ENCODE measurements at regions not wholly inside any gene's neighbourhood (a gene's known extent, or its start where the extent isn't known, plus 50 kb on each side); places are given as distances from the start of the nearest gene placed in this dataset.

DNA sequence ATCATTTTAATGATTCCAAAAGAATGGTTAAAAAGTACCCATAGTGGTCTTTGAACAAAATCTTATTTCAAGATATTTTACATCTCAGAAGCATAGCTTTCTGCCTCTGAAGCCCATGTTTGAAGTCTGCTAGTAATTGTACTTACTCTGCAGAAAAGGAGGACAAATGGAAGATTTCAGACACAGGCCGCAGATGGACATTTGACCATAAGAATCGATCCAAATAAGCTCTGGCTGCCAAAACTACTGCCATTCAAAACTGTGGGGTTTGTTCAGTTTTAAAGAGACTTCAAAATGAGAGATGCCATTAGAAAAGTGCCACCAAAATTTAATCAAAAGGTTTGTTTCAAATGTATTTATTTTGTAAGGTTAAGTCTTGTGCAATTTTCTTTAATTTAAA is 306.7 kb downstream of the DTWD2 start:
- H4K20me1 ChIP-seq (replicated peaks; ENCODE audit: control insufficient read depth, extremely low read depth, insufficient read depth, low read length): no peaks in the 10 kb centered on the region
- no peak overlapping the region for H3K27ac ChIP-seq (ENCODE audit: insufficient read depth, low read depth, low read length)
- H3K36me3 ChIP-seq (ENCODE audit: control insufficient read depth in 2 of 2, extremely low read depth in 1 of 2, insufficient read depth in 2 of 2, low read length in 2 of 2): no peaks in the 10 kb centered on the region
- CTCF ChIA-PET: no interaction called here
- no TSS peak for BruUV-seq (replicated peaks)
- H3K9ac ChIP-seq (replicated peaks; ENCODE audit: extremely low read depth, insufficient read depth, low read length): no peak overlapping the region
- H3K4me3 ChIP-seq (replicated peaks in 1 of 3; ENCODE audit: insufficient read depth in 1 of 3, low read depth in 1 of 3, low read length in 3 of 3): no peak overlapping the region
- H2AFZ ChIP-seq (ENCODE audit: low read depth, low read length): no peak overlapping the region
- intact Hi-C loops (cut with micrococcal nuclease) (no loop called here), dilution Hi-C loops (cut with MboI; ENCODE audit: extremely low pct_ligation_motif_present, low sequenced_read_pairs) (no loop called here)
- TF ChIP-seq EZH2 (IDR thresholded peaks at IDR 0.05; ENCODE audit: borderline replicate concordance, low read depth, low read length, severe bottlenecking) (no peak), JUN (IDR thresholded peaks at IDR 0.05; ENCODE audit: borderline replicate concordance, insufficient read depth, insufficient read length, low read depth) (no peak), FOS (IDR thresholded peaks at IDR 0.05; ENCODE audit: borderline replicate concordance, insufficient read depth, low read length) (no peak), GATA2 (IDR thresholded peaks at IDR 0.05; ENCODE audit: insufficient read depth, insufficient read length, low read depth, low read length) (no peak), POLR2AphosphoS5 (IDR thresholded peaks at IDR 0.05; ENCODE audit: insufficient read depth, low read depth, low read length) (no peak), MYC (IDR thresholded peaks at IDR 0.05; ENCODE audit: low read depth, low read length) (no peak), CTCF (IDR thresholded peaks at IDR 0.05; ENCODE audit: extremely low read depth in 1 of 2, insufficient read depth in 1 of 2, low read depth in 1 of 2, low read length in 2 of 2) (no peak), MAX (IDR thresholded peaks at IDR 0.05; ENCODE audit: insufficient read depth, insufficient read length) (no peak), POLR2A (IDR thresholded peaks at IDR 0.05; ENCODE audit: low read depth, low read length) (no peak)
- no peaks in the 10 kb centered on the region for H3K9me1 ChIP-seq (replicated peaks; ENCODE audit: control insufficient read depth, extremely low read depth, insufficient read depth, low read length)
- FAIRE-seq: no peak
- H3K4me2 ChIP-seq (ENCODE audit: insufficient read depth, low read length): no peak overlapping the region
- no peaks in the 10 kb centered on the region for H3K27me3 ChIP-seq (ENCODE audit: control insufficient read depth in 2 of 2, insufficient read depth in 2 of 2, low read length in 2 of 2)
- POLR2A ChIA-PET: no interaction called here
- H3K9me3 ChIP-seq (replicated peaks; ENCODE audit: control insufficient read depth, insufficient read depth, low read length): peaks cover 7% of the 10 kb centered on the region
- DNase-seq (ENCODE audit: low read depth, low spot score): no peak
- no peaks in the 10 kb centered on the region for H3K79me2 ChIP-seq (ENCODE audit: control insufficient read depth, insufficient read depth, low read length)
- no peaks in the 10 kb centered on the region for H3K4me1 ChIP-seq (ENCODE audit: control insufficient read depth, extremely low read depth, insufficient read depth, low read length)
